IMR-90 (cell line): ENCODE measurements at regions not wholly inside any gene's neighbourhood (a gene's known extent, or its start where the extent isn't known, plus 50 kb on each side); places are given as distances from the start of the nearest gene placed in this dataset.

Experiments used
- ATAC-seq: fragments of 200-7000 bp; cut with Tn5 transposase; 2 replicates; pipeline ENCODE4 v1.9.1; 2020; ENCODE audit warnings: low read depth, mild to moderate bottlenecking, moderate library complexity
- BruUV-seq: library from RNA; stranded (reverse); fragments of 400-500 nt; replicated peaks from 2 replicates; lab custom pipeline; 2021; lab: Mats Ljungman, UMichigan
- CTCF ChIA-PET: fragments of 300-600 bp; formaldehyde crosslinking; extraction: SDS; loops from one replicate; lab custom pipeline; 2021; ENCODE audit warnings: antibody characterized with exemption; lab: Yijun Ruan, JAX
- POLR2A ChIA-PET: fragments of 300-600 bp; sonication (Branson Sonifier 250); formaldehyde crosslinking; loops from one replicate; lab custom pipeline; 2022; ENCODE audit warnings: antibody characterized with exemption; ENCODE audit not compliant: unreplicated experiment; lab: Charles Lee
- DNase-seq: peaks from one replicate; pipeline ENCODE4 v3.0.0; 2013
- H2AFZ ChIP-seq: replicated peaks from 2 replicates; pipeline ENCODE3; 2013; ENCODE audit warnings: low read length, mild to moderate bottlenecking; ENCODE audit not compliant: poor library complexity
- H2AK5ac ChIP-seq: 2 replicates; pipeline ENCODE4 v1.6.1; 2013; ENCODE audit warnings: low read depth, low read length, inconsistent platforms
- H2AK9ac ChIP-seq: replicated peaks from 2 replicates; pipeline ENCODE3; 2013; ENCODE audit warnings: mild to moderate bottlenecking, low read depth, low read length, moderate library complexity; ENCODE audit not compliant: poor library complexity
- H2BK120ac ChIP-seq: 2 replicates; pipeline ENCODE4 v1.6.1; 2013; ENCODE audit warnings: low read depth, low read length, inconsistent platforms
- H2BK15ac ChIP-seq: 3 replicates; pipeline ENCODE4 v1.6.1; 2013; ENCODE audit warnings: low read depth, low read length, inconsistent platforms
- H2BK20ac ChIP-seq: 2 replicates; pipeline ENCODE4 v1.6.1; 2013; ENCODE audit warnings: low read depth, mild to moderate bottlenecking, inconsistent platforms, low read length, moderate library complexity
- H2BK5ac ChIP-seq: 2 replicates; pipeline ENCODE4 v1.6.1; 2013; ENCODE audit warnings: mild to moderate bottlenecking, low read depth, low read length, inconsistent platforms; ENCODE audit not compliant: poor library complexity, severe bottlenecking
- H3K14ac ChIP-seq: replicated peaks from 2 replicates; pipeline ENCODE4 v1.6.1; 2013; ENCODE audit warnings: low read depth, low read length, inconsistent platforms
- H3K18ac ChIP-seq: 2 replicates; pipeline ENCODE4 v1.6.1; 2013; ENCODE audit warnings: low read depth, low read length, control low read depth
- H3K23ac ChIP-seq: 2 replicates; pipeline ENCODE4 v1.6.1; 2013; ENCODE audit warnings: low read depth, low read length, inconsistent platforms
- H3K27ac ChIP-seq: 2 replicates; pipeline ENCODE4 v1.5.1; 2013; ENCODE audit warnings: mild to moderate bottlenecking, control low read depth, low read length; ENCODE audit not compliant: insufficient read depth
- H3K27me3 ChIP-seq: 2 replicates; pipeline ENCODE4 v1.6.1; 2013; ENCODE audit warnings: low read length; ENCODE audit not compliant: control insufficient read depth, insufficient read depth
- H3K36me3 ChIP-seq: 2 replicates; pipeline ENCODE4 v1.6.1; 2013; ENCODE audit warnings: low read length, mixed read lengths; ENCODE audit not compliant: control insufficient read depth, insufficient read depth
- H3K4ac ChIP-seq: 2 replicates; pipeline ENCODE4 v1.6.1; 2013; ENCODE audit warnings: low read depth, low read length, inconsistent platforms
- H3K4me1 ChIP-seq: 2 replicates; pipeline ENCODE4 v1.6.1; 2013; ENCODE audit warnings: low read length, mixed read lengths; ENCODE audit not compliant: control insufficient read depth, insufficient read depth
- H3K4me2 ChIP-seq: 2 replicates; pipeline ENCODE4 v1.6.1; 2013; ENCODE audit warnings: low read depth, mild to moderate bottlenecking, control low read depth, low read length, moderate library complexity
- H3K4me3 ChIP-seq: 2 replicates; pipeline ENCODE4 v1.5.1; 2013; ENCODE audit warnings: low read depth, mild to moderate bottlenecking, control low read depth, low read length, moderate library complexity; ENCODE audit not compliant: insufficient read depth
- H3K56ac ChIP-seq: 2 replicates; pipeline ENCODE4 v1.6.1; 2013; ENCODE audit warnings: low read length, inconsistent platforms; ENCODE audit not compliant: insufficient read depth; ENCODE audit errors: extremely low read depth
- H3K79me1 ChIP-seq, 2 experiments: 2 replicates each; pipeline ENCODE4 v1.6.1; 2013; ENCODE audit warnings: low read length in 2 of 2, inconsistent platforms in 1 of 2, low read depth in 1 of 2
- H3K9ac ChIP-seq: 2 replicates; pipeline ENCODE4 v1.6.1; 2013; ENCODE audit warnings: low read depth, low read length, control low read depth
- H3K9me1 ChIP-seq: 2 replicates; pipeline ENCODE4 v1.6.1; 2013; ENCODE audit warnings: low read length, inconsistent platforms; ENCODE audit not compliant: insufficient read depth
- H3K9me3 ChIP-seq: 2 replicates; pipeline ENCODE4 v1.6.1; 2013; ENCODE audit warnings: low read length; ENCODE audit not compliant: control insufficient read depth, insufficient read depth
- H4K20me1 ChIP-seq: 2 replicates; pipeline ENCODE4 v1.6.1; 2013; ENCODE audit warnings: low read length, inconsistent platforms; ENCODE audit not compliant: insufficient read depth
- H4K5ac ChIP-seq: 2 replicates; pipeline ENCODE4 v1.6.1; 2013; ENCODE audit warnings: mild to moderate bottlenecking, low read depth, low read length, control low read depth
- H4K8ac ChIP-seq, 2 experiments: 2 replicates each; pipeline ENCODE4 v1.6.1; 2013; ENCODE audit warnings: low read depth in 2 of 2, low read length in 2 of 2, control low read depth in 1 of 2, inconsistent platforms in 1 of 2
- H4K91ac ChIP-seq: 2 replicates; pipeline ENCODE4 v1.6.1; 2013; ENCODE audit warnings: low read depth, low read length, inconsistent platforms; ENCODE audit not compliant: insufficient read depth
- BHLHE40 ChIP-seq: fragments of 150-350 bp; IDR thresholded peaks from 2 replicates; pipeline ENCODE4 v1.6.1; 2016; ENCODE audit warnings: mild to moderate bottlenecking, low read depth, low read length
- CEBPB ChIP-seq: IDR thresholded peaks from 2 replicates; pipeline ENCODE4 v1.6.1; 2012; ENCODE audit warnings: low read depth, low read length, improper control_type of control experiment
- CHD1 ChIP-seq: IDR thresholded peaks from 2 replicates; pipeline ENCODE4 v1.6.1; 2012; ENCODE audit warnings: low read depth, low read length, improper control_type of control experiment
- CTCF ChIP-seq: conservative IDR thresholded peaks from 2 replicates; pipeline ENCODE4 v1.5.1; 2012; ENCODE audit warnings: mild to moderate bottlenecking, low read depth, low read length, improper control_type of control experiment
- ELK1 ChIP-seq: fragments of 150-350 bp; IDR thresholded peaks from 2 replicates; pipeline ENCODE4 v1.6.1; 2016; ENCODE audit warnings: low read depth, mild to moderate bottlenecking, low read length, moderate library complexity, borderline replicate concordance
- FOS ChIP-seq: fragments of 150-350 bp; IDR thresholded peaks from 2 replicates; pipeline ENCODE4 v1.6.1; 2016; ENCODE audit warnings: low read depth, low read length
- MAFK ChIP-seq: IDR thresholded peaks from 2 replicates; pipeline ENCODE4 v1.6.1; 2012; ENCODE audit warnings: low read depth, low read length, improper control_type of control experiment
- MAZ ChIP-seq: IDR thresholded peaks from 2 replicates; pipeline ENCODE4 v1.6.1; 2012; ENCODE audit warnings: low read depth, mild to moderate bottlenecking, low read length, improper control_type of control experiment, moderate library complexity, borderline replicate concordance
- MXI1 ChIP-seq: IDR thresholded peaks from 2 replicates; pipeline ENCODE4 v1.6.1; 2012; ENCODE audit warnings: low read depth, mild to moderate bottlenecking, low read length, moderate library complexity, borderline replicate concordance
- NFE2L2 ChIP-seq: fragments of 150-350 bp; IDR thresholded peaks from 2 replicates; pipeline ENCODE4 v1.6.1; 2016; ENCODE audit warnings: low read depth, mild to moderate bottlenecking, low read length
- POLR2A ChIP-seq: IDR thresholded peaks from 2 replicates; pipeline ENCODE4 v1.6.1; 2012; ENCODE audit warnings: mild to moderate bottlenecking, low read depth, low read length
- RAD21 ChIP-seq: IDR thresholded peaks from 2 replicates; pipeline ENCODE4 v1.6.1; 2012; ENCODE audit warnings: low read length, improper control_type of control experiment
- RCOR1 ChIP-seq: IDR thresholded peaks from 2 replicates; pipeline ENCODE4 v1.6.1; 2012; ENCODE audit warnings: mild to moderate bottlenecking, low read length, improper control_type of control experiment; ENCODE audit not compliant: insufficient replicate concordance
- RFX5 ChIP-seq: IDR thresholded peaks from 2 replicates; pipeline ENCODE4 v1.8.0; 2012; ENCODE audit warnings: low read depth, mild to moderate bottlenecking, low read length, moderate library complexity
- SMC3 ChIP-seq: fragments of 150-350 bp; IDR thresholded peaks from 2 replicates; pipeline ENCODE4 v1.6.1; 2016; ENCODE audit warnings: low read depth, mild to moderate bottlenecking, antibody characterized with exemption, low read length, moderate library complexity
- USF2 ChIP-seq: fragments of 150-350 bp; IDR thresholded peaks from 2 replicates; pipeline ENCODE4 v1.6.1; 2017; ENCODE audit warnings: mild to moderate bottlenecking, antibody characterized with exemption, low read length, low read depth
- WGBS, 2 experiments: methylation state at CpG; one replicate each; pipeline versions ENCODE4 v1.1.5 to v1.1.7; 2013; ENCODE audit warnings: missing lambda C conversion rate in 2 of 2; ENCODE audit not compliant: insufficient read length in 1 of 2; ENCODE audit errors: extremely low coverage in 2 of 2; 5-methylcytosine and 5-hydroxymethylcytosine counted together
- dilution Hi-C: fragments of 300-500 bp; cut with HindIII; formaldehyde crosslinking; loops from one replicate; pipeline ENCODE4 v1.14.3; 2018; ENCODE audit warnings: low sequenced_read_pairs; ENCODE audit not compliant: unreplicated experiment
- in situ Hi-C: fragments of 300-500 bp; cut with MboI; formaldehyde crosslinking; loops from 3 replicates; pipeline ENCODE4 v1.14.3; 2019; ENCODE audit warnings: low sequenced_read_pairs, inconsistent platforms, mixed read lengths
- intact Hi-C: fragments of 100-400 bp; cut with micrococcal nuclease; formaldehyde crosslinking; loops from 2 replicates; pipeline ENCODE4 v1.10.0; 2022

GRCh38 chr9:82820186-82820585, 242.8 kb downstream of the RASEF start:
- no peaks in the 10 kb centered on the region for H3K36me3 ChIP-seq
- dilution Hi-C loops = no loop called here

More at GRCh38 chr9:82820186-82820585, 242.8 kb downstream of the RASEF start:
- ATAC-seq = no peak
- BruUV-seq = no TSS peak
- Histone ChIP-seq H2AK5ac (no peak overlapping the region), H3K18ac (no peak overlapping the region), H3K56ac (no peak overlapping the region), H3K27ac (no peak overlapping the region), H3K9me3 (no peaks in the 10 kb centered on the region), H4K20me1 (no peaks in the 10 kb centered on the region), H4K91ac (no peak overlapping the region), H3K27me3 (no peaks in the 10 kb centered on the region), H3K4ac (no peak overlapping the region), H4K5ac (no peak overlapping the region), H3K4me2 (no peak overlapping the region), H3K14ac (no peak overlapping the region), H2AK9ac (no peak overlapping the region), H3K9ac (no peak overlapping the region), H2AFZ (no peak overlapping the region), H3K4me3 (no peak overlapping the region), H3K9me1 (no peaks in the 10 kb centered on the region), H3K4me1 (no peaks in the 10 kb centered on the region), H2BK15ac (no peak overlapping the region), H2BK5ac (no peak overlapping the region), H3K79me1 (no peaks in the 10 kb centered on the region), H2BK120ac (no peak overlapping the region), H2BK20ac (no peak overlapping the region), H4K8ac (no peak overlapping the region), H3K23ac (no peak overlapping the region)
- intact Hi-C loops = no loop called here
- WGBS, 2 experiments = no CpG with 5 or more reads among the region's 1 CpG
- TF ChIP-seq SMC3 (no peak), BHLHE40 (no peak), CHD1 (no peak), ELK1 (no peak), NFE2L2 (no peak), RFX5 (no peak), MAZ (no peak), RCOR1 (no peak), FOS (no peak), RAD21 (no peak), USF2 (no peak), CEBPB (no peak), CTCF (no peak), MAFK (no peak), POLR2A (no peak), MXI1 (no peak)
- POLR2A ChIA-PET = no interaction called here
- no peak for DNase-seq
- in situ Hi-C loops = no loop called here
- CTCF ChIA-PET = no interaction called here
